T-helper 9 cell (primary cell): ENCODE measurements at regions not wholly inside any gene's neighbourhood (a gene's known extent, or its start where the extent isn't known, plus 50 kb on each side); places are given as distances from the start of the nearest gene placed in this dataset.

ENCODE experiments used
- DNase-seq: peaks from one replicate; pipeline ENCODE4 v3.0.0-alpha.2; 2020

DNA sequence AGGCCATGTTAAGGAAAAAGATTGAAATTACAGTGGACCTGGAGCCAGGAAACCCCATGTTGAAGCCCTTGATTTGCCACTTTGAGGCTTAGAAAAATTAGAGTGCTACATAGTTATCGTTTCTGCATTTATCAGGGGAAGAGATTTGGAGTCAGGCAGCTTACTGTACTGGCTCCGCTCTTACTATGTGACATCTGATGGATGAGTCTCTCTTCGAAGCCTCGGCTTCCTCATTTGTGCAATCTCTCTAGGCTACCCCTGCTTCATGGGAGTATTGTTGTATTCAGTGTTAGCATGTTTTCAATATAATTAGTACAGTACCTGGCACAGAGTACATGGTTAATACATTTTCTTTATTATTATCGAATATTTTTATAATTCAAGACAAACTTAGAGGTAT, 480.4 kb upstream of the USP24 start:
- no peak for DNase-seq

DNA sequence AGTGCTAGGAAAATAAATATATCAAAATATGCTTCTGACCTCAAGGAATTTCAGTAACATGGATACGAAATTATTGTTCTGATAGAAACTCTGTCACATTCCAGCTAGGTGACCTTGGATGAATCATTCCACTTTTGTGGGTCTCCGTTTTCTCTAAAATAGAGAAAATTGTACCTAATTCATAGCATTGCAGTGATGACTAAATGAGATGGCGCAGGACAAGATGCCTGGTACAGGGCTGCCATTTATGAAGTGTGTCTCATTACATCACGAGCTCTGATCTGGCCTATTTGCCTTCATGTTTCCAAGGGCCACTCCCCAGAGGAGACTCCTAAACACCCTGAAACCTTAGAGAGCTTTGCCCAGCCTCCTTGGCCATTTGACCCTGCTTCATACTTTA, 480.0 kb upstream of the USP24 start:
- no peak for DNase-seq

DNA sequence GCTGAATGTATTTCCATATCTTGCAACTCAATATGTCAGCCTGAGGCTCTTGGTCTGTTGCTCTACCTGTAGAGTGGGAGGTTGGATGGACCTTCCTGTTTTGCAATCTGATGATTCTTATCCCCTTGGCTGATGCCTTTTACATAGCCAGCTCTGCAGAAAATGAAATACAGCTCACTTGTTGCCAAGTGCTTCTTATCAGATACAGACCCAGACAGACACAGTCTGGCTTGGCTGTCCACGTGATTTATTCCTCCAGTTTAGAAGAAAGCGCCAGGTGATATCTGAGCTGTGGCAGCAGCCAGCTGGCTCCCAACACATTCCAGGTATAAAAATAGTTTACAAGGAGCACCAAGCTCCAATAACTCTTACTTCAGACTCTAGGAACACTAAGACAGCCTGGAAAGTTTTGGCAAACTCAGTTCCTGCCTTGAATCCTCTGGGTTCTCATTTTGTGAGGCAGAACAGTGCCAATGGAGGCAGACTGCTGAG, 479.2 kb upstream of the USP24 start:
- no peak for DNase-seq

DNA sequence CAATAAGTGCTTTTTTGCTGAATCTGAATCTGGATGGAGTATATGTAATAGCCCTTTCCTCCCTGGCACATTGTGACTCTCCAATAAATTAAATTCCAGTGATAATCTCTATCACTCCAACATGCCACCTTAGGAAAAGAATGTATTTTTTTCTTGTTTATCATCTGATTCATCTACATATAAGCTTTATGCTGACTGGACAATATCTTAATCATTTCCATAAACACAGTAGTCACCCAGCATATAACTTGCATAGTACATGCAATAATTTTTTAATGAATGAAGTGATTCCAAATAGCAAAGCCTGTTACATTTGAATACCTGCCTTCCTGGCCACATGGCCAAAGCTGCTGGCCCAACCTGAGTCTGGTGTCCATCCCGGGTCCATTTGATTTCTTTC, 477.6 kb upstream of the USP24 start:
- no peak for DNase-seq

- no peak for DNase-seq
Observed at GRCh38 chr1:55690366-55690765, 475.2 kb upstream of the USP24 start.

DNA sequence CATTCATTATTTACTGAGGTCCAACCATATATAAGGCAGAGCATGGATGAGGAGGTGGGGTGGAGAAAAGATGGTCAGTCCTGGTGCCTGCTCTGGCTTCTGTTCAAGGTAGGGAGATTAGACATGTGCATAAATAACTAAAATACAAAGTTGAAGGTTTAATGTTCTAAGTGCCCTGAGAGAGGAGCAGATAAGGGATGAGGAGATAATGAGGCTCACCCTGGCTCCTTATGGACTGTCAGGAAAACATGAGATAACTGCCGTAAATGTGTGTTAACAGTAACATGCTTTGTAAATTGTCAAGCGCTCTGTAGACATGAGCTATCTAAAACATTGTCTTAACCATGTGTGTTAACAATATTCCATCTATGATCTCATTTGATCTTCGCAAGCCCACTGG, 474.6 kb upstream of the USP24 start:
- no peak for DNase-seq

- DNase-seq, result no peak
Observed at GRCh38 chr1:55685560-55685959, 470.4 kb upstream of the USP24 start.

DNA sequence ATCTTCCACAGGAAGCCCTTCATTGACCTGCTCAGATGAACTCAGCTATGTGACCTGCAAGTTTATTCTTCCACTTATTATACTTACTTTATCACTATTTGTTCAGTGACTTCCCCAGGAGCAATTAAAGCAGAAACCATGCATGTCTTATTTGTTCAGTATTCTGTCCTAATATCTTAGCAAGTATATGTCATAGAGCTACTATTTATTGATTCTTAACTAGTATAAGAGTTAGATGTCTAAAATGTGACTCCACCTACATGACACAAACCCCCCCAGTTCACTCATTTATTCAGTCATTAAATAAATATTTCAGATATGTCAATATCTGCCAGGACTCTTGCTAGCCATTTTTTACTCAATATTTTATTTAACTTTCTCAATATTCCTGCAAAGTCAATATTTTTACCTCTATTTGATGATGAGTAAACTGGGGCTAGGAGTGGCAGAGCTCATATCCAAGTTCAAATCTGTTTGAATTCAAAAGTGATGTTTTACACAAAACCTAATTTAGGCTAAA, 469.0 kb upstream of the USP24 start:
- DNase-seq, result no peak

- DNase-seq, result no peak
Observed at GRCh38 chr1:55682198-55682597, 467.0 kb upstream of the USP24 start.

- no peak for DNase-seq
Observed at GRCh38 chr1:55679971-55680370, 464.8 kb upstream of the USP24 start.

GRCh38 chr1:55673416-55673815, 458.3 kb upstream of the USP24 start:
- DNase-seq, result no peak

- no peak for DNase-seq
Observed at GRCh38 chr1:55670331-55671082, 455.3 kb upstream of the USP24 start.

GRCh38 chr1:55669293-55669692, 454.1 kb upstream of the USP24 start:
- no peak for DNase-seq

DNA sequence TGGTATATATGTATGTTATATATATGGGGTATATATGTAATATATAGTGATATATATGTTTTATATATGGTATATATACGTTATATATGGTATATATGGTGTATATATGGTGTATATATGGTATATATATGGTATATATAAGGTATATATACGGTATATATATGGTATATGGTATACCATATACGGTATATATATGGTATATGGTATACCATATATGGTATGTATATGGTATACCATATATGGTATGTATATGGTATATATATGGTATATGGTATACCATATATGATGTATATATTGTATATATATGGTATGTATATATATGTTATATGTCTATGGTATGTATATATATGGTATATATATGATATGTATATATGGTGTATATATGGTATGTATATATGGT, 447.7 kb upstream of the USP24 start:
- DNase-seq, result no peak

DNA sequence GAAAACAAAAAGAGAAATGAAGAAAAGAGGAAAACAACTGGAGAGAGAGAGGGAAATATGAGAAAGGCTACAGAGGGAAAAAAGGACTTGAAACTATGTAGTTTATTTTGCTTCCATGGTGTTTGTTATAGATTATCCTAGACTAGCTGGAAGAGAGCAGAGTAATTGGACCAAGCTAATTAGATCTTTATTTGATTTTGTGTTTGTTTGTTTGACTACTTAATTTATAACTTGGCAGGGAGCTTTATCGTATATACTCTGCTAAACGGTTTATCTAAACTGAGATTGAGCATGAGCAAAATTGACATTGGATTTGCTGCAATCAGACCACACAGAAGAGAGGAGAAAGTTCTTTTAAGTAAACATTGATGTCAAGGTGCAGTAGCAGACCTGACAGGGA, 443.8 kb upstream of the USP24 start:
- no peak for DNase-seq

- DNase-seq, result no peak
Observed at GRCh38 chr1:55654750-55655149, 439.6 kb upstream of the USP24 start.

DNA sequence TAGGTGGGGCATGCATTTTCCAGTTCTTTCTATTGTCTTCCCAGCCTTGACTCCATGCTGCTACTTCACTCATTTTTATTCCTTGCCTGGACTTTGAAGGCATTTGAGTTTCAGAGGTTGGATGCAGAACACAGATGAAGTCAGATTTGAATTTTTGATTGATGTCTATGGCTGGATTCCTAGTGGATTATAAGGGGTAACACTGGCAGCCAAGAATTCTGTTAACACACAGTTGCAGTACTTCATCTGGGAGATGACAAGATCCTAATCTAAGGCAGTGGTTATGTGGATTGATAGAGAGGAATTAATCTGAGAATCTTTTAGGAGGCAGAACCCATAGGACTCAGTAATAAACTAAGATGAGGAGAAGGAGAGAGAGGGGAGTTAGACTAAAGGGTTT, 439.0 kb upstream of the USP24 start:
- DNase-seq, result no peak

DNA sequence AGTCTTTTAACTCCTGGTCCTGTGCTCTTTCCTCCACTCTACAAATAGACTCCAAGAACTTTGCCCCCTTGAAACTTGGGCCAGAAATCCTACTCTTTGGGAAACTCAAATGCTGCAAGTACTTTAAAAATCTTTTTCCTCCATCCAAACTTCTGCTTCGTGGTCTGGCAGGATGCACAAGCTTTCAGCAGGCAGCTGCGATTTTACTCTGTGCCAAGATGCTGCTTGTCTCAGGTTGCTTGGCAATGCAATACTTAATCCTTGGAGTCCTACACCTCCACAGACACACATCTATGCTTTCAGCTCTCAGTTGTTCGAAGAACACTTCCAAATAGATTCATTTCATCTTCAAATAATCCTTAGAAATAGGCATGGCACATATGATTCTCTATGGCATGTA, 435.3 kb upstream of the USP24 start:
- no peak for DNase-seq

DNA sequence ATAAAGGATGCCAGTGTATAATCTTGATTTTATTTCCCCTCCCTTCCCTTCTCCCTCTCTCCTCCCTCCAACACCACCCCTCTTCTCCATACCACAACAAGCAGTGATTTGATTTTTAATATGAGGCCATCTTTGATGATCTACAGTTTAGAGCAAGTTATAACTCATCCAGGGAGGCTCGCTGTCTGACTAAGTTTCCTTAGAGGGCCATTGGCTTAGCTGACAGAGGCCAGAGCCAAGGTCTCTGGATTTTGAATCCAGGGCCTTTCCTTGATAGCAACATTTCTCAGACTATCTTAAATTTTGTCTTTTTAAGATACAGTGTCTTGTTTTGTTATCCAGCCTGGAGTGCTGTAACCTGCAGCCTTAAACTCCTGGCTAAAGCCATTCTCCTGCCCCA, 431.0 kb upstream of the USP24 start:
- DNase-seq, result no peak

GRCh38 chr1:55645270-55645669, 430.1 kb upstream of the USP24 start:
- DNase-seq, result no peak

GRCh38 chr1:55641947-55642346, 426.8 kb upstream of the USP24 start:
- no peak for DNase-seq

DNA sequence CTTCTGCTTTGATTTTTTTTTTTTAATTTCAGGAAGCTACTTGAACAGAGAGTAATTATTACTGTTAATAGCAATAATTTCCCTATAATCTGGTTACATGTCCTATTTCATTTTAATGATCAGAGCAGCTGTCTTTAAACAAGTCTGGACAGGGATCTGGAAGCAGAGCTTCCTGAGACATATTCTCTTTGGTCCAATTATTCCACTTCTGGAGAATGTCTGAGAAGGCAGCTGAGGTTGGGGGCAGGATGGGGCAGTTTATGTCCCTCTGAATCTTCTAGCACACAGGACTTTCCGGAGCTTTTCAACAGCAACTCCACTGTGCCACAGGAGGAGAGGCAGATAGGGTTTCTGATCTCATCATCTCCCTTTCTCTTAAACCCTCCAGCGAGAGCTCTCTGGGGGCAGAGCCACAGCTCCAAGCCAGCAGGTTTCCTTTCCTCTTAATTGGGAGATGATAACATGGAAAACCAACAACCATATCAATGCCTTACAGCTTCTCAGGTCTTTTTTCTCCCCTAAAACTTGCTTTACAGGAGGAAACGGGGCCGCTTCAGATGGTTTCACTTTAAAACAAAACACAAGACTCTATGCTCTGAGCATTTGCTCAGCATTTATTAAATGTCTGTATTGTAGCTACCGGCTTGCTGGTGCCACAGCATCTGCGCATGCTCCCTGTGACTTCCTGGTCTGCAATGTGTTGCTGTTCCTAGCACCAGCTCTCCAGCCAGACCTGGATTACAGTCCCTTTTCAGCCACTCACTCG, 425.7 kb upstream of the USP24 start:
- DNase-seq, result no peak

- no peak for DNase-seq
Observed at GRCh38 chr1:55639526-55639925, 424.4 kb upstream of the USP24 start.

DNA sequence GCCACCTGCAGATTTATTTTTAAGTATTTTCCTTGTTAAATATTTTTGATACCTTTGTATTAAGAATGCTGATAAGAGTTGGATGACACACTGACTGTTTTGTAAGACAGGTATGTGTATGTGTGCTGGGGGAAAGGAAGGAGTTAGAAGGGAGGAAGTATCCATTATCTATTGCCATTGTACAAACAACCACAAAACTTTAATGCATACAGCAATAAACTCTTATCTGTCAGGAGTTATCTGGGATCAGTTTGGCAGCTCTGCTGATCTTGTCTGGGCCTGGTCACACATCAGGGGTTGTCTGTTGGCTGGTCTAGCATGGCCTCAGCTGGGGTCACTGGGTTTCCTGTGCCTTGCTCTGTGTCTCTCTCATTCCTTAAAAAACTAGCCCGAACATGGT, 423.9 kb upstream of the USP24 start:
- DNase-seq, result no peak
